ENCODE measurements at regions not wholly inside any gene's neighbourhood (a gene's known extent, or its start where the extent isn't known, plus 50 kb on each side); places are given as distances from the start of the nearest gene placed in this dataset.

GRCh38 chr21:34192646-34193285, 119.4 kb downstream of the MRPS6 start:
- no peak for DNase-seq

DNA sequence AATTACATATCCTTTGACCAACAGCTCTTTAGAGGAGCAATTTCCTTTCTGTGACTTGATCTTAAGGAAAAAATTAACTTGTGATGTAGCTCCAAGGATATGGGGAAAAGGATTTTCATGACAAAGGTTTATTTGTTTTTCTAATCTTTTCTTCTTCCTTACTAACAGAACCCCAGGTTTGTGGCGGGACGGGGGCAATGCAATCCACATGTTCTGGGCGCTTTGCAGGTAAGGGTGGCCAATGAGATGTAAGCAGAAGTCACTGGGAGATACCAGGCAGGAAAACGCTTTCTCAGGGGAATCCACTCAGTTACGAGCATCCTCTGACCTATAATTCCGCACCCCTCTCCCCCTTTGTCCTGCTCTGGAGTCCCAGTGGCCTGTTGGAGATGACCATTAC, 122.0 kb downstream of the MRPS6 start:
- no peak for DNase-seq

DNA sequence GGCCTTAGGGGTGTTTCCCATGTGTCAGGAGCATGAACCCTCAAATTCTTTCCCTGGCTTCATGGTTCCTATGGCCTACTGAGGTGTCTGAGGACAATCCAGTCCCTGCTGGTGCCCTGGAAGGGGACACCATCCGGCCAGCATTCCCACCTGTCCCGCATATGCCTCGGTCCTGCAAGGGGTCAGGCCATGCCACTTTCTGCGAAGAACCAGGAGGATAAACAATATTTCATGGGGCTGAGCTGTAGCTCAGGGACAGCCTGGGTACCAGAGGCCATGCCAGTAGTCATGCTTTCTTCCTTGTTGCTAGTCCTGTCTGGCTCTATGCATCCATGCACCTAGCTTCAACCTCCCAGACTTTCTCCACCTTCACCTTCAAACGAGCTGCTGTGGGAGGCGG, 123.6 kb downstream of the MRPS6 start:
- DNase-seq, result no peak

DNA sequence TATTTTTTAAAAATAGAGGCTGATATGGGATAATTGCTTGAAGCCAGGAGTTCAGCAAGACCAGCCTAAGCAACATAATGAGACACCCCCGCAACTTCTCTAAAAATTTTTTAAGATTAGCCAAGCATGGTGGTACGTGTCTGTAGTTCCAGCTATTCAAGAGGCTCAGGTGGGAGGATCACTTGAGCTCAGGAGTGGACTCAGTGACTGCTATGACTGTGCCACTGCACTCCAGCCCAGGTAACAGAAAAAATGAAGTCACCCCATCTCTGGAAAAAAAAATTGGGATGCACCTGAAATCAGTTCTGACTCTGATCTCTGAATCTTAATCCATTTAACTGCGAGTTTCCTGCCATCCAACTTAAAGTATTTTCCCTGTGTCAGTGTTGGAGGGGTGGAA, 124.2 kb downstream of the MRPS6 start:
- DNase-seq, result no peak

GRCh38 chr21:34198231-34199120, 125.1 kb downstream of the MRPS6 start:
- no peak for DNase-seq

- DNase-seq, result no peak
These were observed 125.9 kb downstream of the MRPS6 start for GRCh38 chr21:34199121-34199910.

DNA sequence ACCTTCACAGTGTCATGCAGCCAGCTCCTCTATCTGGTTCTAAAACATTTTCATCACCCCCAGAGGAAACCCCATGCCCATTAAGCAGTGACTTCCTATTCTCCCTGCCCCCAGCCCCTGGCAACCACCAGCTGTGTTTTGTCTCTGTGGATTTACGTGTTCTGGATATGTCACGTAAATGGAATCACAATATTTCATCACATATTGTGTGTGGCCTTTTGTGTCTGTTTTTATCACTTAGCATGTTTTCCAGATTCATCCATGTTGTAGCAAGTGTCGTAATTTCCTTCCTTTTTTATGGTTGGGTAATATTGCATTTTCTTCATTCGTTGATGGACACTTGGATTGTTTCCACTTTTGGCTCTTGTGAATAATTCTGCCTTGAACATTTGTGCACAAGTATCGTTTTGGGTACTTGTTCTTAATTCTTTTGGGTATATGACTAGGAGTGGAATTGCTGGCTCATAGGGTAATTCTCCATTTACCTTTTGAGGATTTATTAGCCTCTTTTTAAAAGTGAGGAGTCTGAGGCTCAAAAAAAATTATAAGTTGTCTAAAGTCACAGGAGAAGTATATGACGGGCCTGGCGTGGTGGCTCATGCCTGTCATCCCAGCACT, 127.0 kb downstream of the MRPS6 start:
- DNase-seq, result no peak

DNA sequence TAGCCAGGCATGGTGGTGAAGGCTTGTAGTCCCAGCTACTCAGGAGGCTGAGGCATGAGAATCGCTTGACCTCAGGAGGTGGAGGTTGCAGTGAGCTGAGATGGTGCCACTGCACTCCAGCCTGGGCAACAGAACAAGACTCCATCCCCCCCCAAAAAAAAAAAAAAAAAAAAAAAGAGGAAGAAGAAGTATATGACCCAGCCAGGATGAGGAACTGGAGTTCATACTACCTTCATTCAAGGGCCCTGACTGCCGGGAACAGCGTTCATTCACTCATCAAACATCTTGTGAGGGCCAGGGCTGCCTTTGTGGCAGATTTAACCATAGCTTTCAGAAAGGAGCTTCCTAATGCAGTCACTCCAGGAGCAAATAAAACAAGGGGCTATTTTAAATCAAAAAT, 127.6 kb downstream of the MRPS6 start:
- no peak for DNase-seq

DNA sequence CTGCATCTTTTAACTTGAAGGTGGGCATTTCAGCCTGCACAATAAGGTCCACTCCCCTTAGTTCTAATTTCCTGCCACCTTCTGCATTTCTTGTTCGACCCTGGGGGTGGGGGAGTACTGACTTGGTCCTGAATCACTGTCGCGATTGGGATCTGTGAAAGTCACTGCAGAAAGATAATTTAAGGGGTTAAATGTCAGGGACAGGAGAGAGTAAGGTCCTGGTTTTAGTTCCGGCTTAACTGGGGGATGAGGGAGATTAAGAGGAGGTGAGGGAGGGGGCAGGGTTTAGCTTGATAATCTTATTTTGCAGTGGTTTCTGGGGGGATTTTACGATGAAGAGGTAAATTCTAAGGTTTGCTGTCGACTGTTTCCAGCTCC, 128.1 kb downstream of the MRPS6 start:
- no peak for DNase-seq

- no peak for DNase-seq
These were observed 129.4 kb downstream of the MRPS6 start for GRCh38 chr21:34202553-34203372.

GRCh38 chr21:34203851-34204420, 130.6 kb downstream of the MRPS6 start:
- no peak for DNase-seq

DNA sequence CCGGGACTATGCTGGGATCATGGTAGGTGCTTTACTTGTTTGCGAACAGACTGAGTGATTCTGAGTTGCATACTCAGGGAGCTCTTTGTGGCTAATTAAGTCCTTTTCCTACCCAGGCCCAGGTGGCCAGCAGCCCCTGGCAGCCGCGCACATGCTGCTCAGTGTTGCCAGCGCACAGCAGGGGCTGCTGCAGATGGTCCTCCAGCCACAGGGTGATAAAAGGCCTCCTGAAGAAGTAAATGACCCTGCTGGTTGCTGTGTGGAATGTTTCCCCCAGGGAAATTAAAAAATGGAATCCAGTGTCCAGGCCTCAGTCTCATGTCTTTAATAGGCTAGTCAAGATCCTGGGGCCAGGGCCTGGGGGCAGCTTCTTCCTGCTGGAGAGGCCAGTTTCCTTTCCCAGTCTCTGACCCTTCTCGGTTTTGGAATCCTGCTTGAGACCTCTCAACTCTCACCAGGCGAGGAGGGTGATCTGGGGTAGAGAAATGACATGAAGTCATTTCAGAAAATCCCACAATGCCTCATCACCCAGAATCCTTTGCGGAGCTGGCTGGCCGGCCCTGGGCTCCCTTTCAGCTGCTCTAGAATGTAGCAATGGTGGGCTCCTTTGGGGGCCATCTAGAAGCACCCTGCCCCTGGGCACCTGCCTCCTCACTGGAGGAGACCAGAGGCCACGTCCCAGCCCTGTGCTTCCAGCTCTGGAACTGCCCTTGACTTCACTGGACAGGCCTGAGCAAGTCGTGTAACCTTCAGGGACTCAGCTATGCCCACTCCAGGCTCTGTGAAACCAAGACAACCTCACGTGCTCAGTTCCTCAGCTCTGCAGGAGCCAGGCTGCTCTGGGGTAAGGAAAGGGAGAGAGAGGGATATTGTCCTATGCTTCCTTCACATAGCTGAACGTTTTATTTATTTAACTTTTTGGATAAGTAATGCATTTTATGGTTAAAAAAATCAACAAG, 131.4 kb downstream of the MRPS6 start:
- no peak for DNase-seq

DNA sequence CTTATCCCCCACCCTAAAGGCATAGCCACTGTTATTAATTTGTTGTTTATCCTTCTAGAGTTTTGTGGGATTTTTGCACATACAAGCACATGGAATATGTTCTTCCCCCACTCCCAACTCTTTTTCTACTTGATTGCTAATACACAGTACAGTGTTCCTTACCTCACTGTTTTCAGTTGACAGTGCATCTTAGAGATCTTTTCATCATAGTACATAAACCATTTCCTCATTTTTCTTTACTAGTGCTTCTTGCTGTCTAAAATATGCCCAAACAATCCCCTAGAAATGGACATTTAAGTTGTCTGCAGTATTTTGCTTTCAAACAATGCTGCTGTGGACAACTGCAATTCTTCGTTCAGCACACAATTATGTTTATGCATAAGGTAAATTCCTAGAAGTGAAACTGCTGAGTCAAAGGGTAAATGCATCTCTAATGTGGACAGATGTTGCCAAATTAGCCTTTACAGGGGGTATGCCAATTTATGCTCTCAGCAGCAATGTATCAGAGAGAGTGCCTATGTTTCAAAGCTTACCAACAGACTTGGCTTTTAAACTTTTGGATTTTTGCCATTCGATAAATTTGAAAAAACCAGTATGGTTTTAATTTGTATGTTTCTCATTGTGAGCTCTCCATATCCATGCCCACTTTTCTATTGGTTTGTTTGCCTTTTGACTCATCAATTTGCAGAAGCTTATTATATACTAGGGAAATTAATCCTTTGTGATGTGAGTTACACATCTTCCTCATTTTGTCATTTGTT, 132.6 kb downstream of the MRPS6 start:
- peak; percentile 40 for DNase-seq

GRCh38 chr21:34213959-34214358, 140.6 kb downstream of the MRPS6 start:
- no peak for DNase-seq

GRCh38 chr21:34215501-34215900, 142.1 kb downstream of the MRPS6 start:
- DNase-seq, result no peak

DNA sequence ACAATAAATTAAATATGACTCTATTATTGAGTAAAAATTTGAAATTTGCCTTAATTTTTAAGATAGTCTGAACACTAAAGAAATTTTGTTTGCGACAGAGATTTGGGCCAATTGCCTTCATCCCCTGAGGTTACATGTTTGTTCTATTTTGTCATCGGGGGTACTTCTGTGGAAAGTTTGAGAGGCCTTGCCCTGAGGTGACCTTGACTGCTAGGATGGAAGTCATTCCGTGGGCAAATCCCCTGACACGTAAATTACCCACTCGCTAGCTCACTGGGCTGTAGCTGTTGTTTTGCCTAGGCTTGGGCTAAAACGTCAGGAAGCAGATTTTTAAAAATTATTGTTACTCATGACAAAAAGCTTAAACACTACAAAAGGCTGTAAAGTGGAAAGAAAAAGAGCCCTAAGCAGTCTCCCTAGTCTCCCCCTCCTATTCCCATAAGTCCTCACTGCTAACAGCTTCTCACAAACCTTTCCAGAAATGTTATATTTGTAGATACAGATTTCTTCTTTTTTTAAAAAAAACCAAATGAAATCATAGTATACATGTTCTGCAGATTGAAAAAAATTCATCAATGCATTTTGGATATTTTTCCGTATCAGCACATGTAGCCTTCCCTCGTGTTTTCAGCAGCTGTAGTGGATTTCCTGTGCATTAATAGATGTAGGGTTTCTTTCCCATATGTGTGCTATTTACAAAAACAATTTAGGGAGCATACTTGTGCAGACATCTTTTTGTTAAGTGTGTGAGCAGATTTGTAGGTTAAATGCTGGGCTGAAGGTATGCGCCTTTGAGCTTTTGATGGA, 142.7 kb downstream of the MRPS6 start:
- no peak for DNase-seq

DNA sequence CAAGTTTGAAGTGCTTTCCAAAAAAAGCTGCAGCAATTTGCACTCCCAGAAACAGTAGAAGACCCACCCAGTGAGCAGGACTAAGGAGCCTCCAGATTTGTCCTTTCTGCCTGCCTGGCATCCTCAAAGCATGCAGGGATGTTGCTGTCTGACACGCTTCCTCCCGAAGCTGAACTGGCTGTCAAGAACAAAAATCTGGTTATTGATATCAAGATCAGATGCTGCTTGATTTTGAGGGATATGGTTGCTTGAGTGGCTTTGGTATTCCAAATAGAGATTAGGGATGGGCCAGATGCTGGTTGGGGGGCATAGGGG, 143.3 kb downstream of the MRPS6 start:
- DNase-seq, result no peak

GRCh38 chr21:34217263-34217662, 143.9 kb downstream of the MRPS6 start:
- no peak for DNase-seq
